SK-N-SH (cell line): ENCODE measurements at regions not wholly inside any gene's neighbourhood (a gene's known extent, or its start where the extent isn't known, plus 50 kb on each side); places are given as distances from the start of the nearest gene placed in this dataset.

Experiments used
- CTCF ChIA-PET: fragments of 300-600, 350-600 bp; formaldehyde crosslinking; extraction: SDS; loops from one replicate; lab custom pipeline; 2021; lab: Yijun Ruan, JAX
- POLR2A ChIA-PET: fragments of 350-600 bp; sonication (Branson Sonifier 250); formaldehyde crosslinking; extraction: SDS; loops from one replicate; lab custom pipeline; 2020; ENCODE audit warnings: antibody characterized with exemption, inconsistent platforms; lab: Yijun Ruan, JAX
- DNase-seq: peaks from one replicate; pipeline ENCODE4 v3.0.0; 2012
- H2AFZ ChIP-seq: fragments of 200-600 bp; sonication (generic); 2 replicates; pipeline ENCODE4 v1.8.1; 2016; ENCODE audit warnings: antibody characterized with exemption, mild to moderate bottlenecking, low read depth
- H3F3A ChIP-seq: fragments of 200-600 bp; sonication (generic); replicated peaks from 2 replicates; pipeline ENCODE3; 2016; ENCODE audit warnings: antibody characterized with exemption, mild to moderate bottlenecking; ENCODE audit not compliant: insufficient read depth
- H3K27ac ChIP-seq, 2 experiments: fragments of 200-500 bp in 1 of 2; fragments of 200-600 bp in 1 of 2; sonication (Bioruptor generic) in 1 of 2; sonication (generic), shearing (Covaris generic) in 1 of 2; 2 replicates each; pipeline versions ENCODE4 v1.5.1 to v1.6.1; 2014 to 2016; ENCODE audit warnings: low read depth in 2 of 2, inconsistent platforms in 1 of 2, low read length in 1 of 2, mild to moderate bottlenecking in 1 of 2, mixed read lengths in 1 of 2
- H3K27me3 ChIP-seq: fragments of 200-600 bp; sonication (generic), shearing (Covaris generic); 2 replicates; pipeline ENCODE4 v1.6.1; 2016; ENCODE audit warnings: mixed run types; ENCODE audit not compliant: insufficient read depth
- H3K36me3 ChIP-seq, 2 experiments: fragments of 200-500 bp in 1 of 2; fragments of 200-600 bp in 1 of 2; sonication (Bioruptor generic) in 1 of 2; sonication (generic) in 1 of 2; replicated peaks in 1 of 2; 2 replicates each; pipeline versions ENCODE3 to v1.5.1; 2014 to 2016; ENCODE audit warnings: low read length in 1 of 2, mild to moderate bottlenecking in 1 of 2; ENCODE audit not compliant: insufficient read depth in 2 of 2, control insufficient read depth in 1 of 2
- H3K4me1 ChIP-seq, 2 experiments: fragments of 200-500 bp in 1 of 2; fragments of 200-600 bp in 1 of 2; sonication (Bioruptor generic) in 1 of 2; sonication (generic), shearing (Covaris generic) in 1 of 2; 2 replicates each; pipeline versions ENCODE4 v1.5.1 to v1.6.1; 2014 to 2016; ENCODE audit warnings: low read depth in 1 of 2, low read length in 1 of 2, mixed run types in 1 of 2; ENCODE audit not compliant: insufficient read depth in 2 of 2, control insufficient read depth in 1 of 2
- H3K4me2 ChIP-seq: fragments of 200-600 bp; sonication (generic), shearing (Covaris generic); 2 replicates; pipeline ENCODE4 v1.6.1; 2017; ENCODE audit warnings: mixed run types
- H3K4me3 ChIP-seq, 2 experiments: fragments of 200-500 bp in 1 of 2; fragments of 200-600 bp in 1 of 2; sonication (Bioruptor generic) in 1 of 2; sonication (generic), shearing (Covaris generic) in 1 of 2; 2 replicates each; pipeline versions ENCODE4 v1.5.1 to v1.8.1; 2014 to 2016; ENCODE audit warnings: low read depth in 2 of 2, inconsistent platforms in 1 of 2, low read length in 1 of 2, mild to moderate bottlenecking in 1 of 2, mixed read lengths in 1 of 2, moderate library complexity in 1 of 2
- H3K79me2 ChIP-seq: fragments of 200-600 bp; sonication (generic); 2 replicates; pipeline ENCODE4 v1.8.1; 2017; ENCODE audit warnings: mild to moderate bottlenecking; ENCODE audit not compliant: insufficient read depth
- H3K9ac ChIP-seq: fragments of 200-600 bp; sonication (generic); 2 replicates; pipeline ENCODE4 v1.6.1; 2017; ENCODE audit warnings: mixed run types
- H3K9me2 ChIP-seq: fragments of 200-600 bp; sonication (generic); 2 replicates; pipeline ENCODE4 v1.6.1; 2017; ENCODE audit warnings: mixed run types
- H3K9me3 ChIP-seq: fragments of 200-600 bp; sonication (generic); 2 replicates; pipeline ENCODE4 v1.6.1; 2017; ENCODE audit warnings: mixed run types, mild to moderate bottlenecking, moderate library complexity
- H4K20me1 ChIP-seq: fragments of 200-600 bp; sonication (generic); 2 replicates; pipeline ENCODE4 v1.6.1; 2017; ENCODE audit warnings: mild to moderate bottlenecking, mixed run types; ENCODE audit not compliant: insufficient read depth
- CHD2 ChIP-seq: fragments of 150-350 bp; IDR thresholded peaks from 2 replicates; pipeline ENCODE4 v1.6.1; 2018; ENCODE audit warnings: low read length; ENCODE audit not compliant: partially characterized antibody
- ELF1 ChIP-seq: IDR thresholded peaks from 2 replicates; pipeline ENCODE4 v1.4.0; 2012
- EZH2phosphoT487 ChIP-seq: fragments of 200-600 bp; sonication (generic); IDR thresholded peaks from 2 replicates; pipeline ENCODE4 v1.6.1; 2017; ENCODE audit warnings: low read depth, mixed run types, mild to moderate bottlenecking, antibody characterized with exemption, moderate library complexity, borderline replicate concordance
- FOSL2 ChIP-seq: IDR thresholded peaks from 2 replicates; pipeline ENCODE4 v1.4.0; 2012; ENCODE audit warnings: low read depth, mild to moderate bottlenecking, moderate library complexity, borderline replicate concordance
- FOXJ3 ChIP-seq: sonication (generic); formaldehyde crosslinking; IDR thresholded peaks from 2 replicates; pipeline ENCODE4 v1.5.1; 2020; ENCODE audit warnings: mild to moderate bottlenecking, missing genetic modification reagents
- GABPA ChIP-seq: IDR thresholded peaks from 2 replicates; pipeline ENCODE4 v1.4.0; 2012; ENCODE audit warnings: low read depth, mild to moderate bottlenecking
- JUND ChIP-seq: IDR thresholded peaks from 2 replicates; pipeline ENCODE4 v1.4.0; 2012
- MEF2A ChIP-seq: IDR thresholded peaks from 2 replicates; pipeline ENCODE4 v1.4.0; 2012; ENCODE audit warnings: low read depth, borderline replicate concordance
- MXI1 ChIP-seq: IDR thresholded peaks from 2 replicates; pipeline ENCODE4 v1.6.1; 2012; ENCODE audit warnings: mild to moderate bottlenecking, low read depth, low read length, improper control_type of control experiment
- NRF1 ChIP-seq: IDR thresholded peaks from 2 replicates; pipeline ENCODE4 v1.6.1; 2012; ENCODE audit warnings: low read depth, mild to moderate bottlenecking, low read length
- RAD21 ChIP-seq: IDR thresholded peaks from 2 replicates; pipeline ENCODE4 v1.6.1; 2012; ENCODE audit warnings: mild to moderate bottlenecking, low read length
- RFX5 ChIP-seq: IDR thresholded peaks from 2 replicates; pipeline ENCODE4 v1.6.1; 2012; ENCODE audit warnings: mild to moderate bottlenecking, improper control_type of control experiment, low read length
- RXRA ChIP-seq: IDR thresholded peaks from 2 replicates; pipeline ENCODE4 v1.4.0; 2012; ENCODE audit warnings: low read depth, mild to moderate bottlenecking, borderline replicate concordance
- TAF1 ChIP-seq: IDR thresholded peaks from 2 replicates; pipeline ENCODE4 v1.6.1; 2012; ENCODE audit warnings: low read depth, mild to moderate bottlenecking, low read length, moderate library complexity, borderline replicate concordance
- TCF12 ChIP-seq: IDR thresholded peaks from 2 replicates; pipeline ENCODE4 v1.4.0; 2012
- TEAD4 ChIP-seq: IDR thresholded peaks from 2 replicates; pipeline ENCODE4 v1.4.0; 2012; ENCODE audit warnings: mild to moderate bottlenecking, borderline replicate concordance; ENCODE audit not compliant: insufficient read depth
- WGBS: methylation state at CpG from one replicate; pipeline ENCODE4 v1.1.6; 2017; ENCODE audit warnings: low lambda C conversion rate; 5-methylcytosine and 5-hydroxymethylcytosine counted together
- TF ChIP-seq, protein P1 (sequence below): IDR thresholded peaks from 2 replicates; pipeline ENCODE4 v1.4.0; 2012; ENCODE audit warnings: low read depth, borderline replicate concordance
- TF ChIP-seq, protein P2 (sequence below): IDR thresholded peaks from 2 replicates; pipeline ENCODE4 v1.6.1; 2012; ENCODE audit warnings: mild to moderate bottlenecking, low read depth, low read length, moderate library complexity
- TF ChIP-seq, protein P3 (sequence below): IDR thresholded peaks from 2 replicates; pipeline ENCODE4; 2012

DNA sequence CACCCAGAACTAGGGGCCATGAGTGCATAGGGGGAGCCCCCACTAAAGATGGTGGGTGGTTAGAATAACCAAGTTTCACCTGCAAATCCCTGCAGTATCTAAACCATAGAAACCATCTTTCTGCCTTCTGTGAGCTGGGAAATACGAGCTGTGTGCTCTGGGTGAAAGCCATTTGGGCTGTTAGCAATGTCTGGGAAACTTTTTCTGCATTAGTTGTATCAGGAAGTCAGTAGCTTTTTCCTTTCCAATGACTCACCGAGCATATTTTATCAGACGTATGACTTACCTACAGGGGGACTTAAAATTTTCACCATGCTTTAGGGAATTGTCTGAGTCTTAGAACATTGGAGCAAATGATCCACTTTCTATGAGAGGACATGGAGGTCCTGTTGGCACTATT, 584.0 kb downstream of the QKI start (continued):
- no peak for TF ChIP-seq ELF1
- no peak for TF ChIP-seq JUND
- no peak for TF ChIP-seq MXI1
- TF ChIP-seq FOXJ3 (CRISPR knock-in tag), result no peak
- no peak for TF ChIP-seq MEF2A
- no peak for TF ChIP-seq TCF12
- TF ChIP-seq, protein P1, sequence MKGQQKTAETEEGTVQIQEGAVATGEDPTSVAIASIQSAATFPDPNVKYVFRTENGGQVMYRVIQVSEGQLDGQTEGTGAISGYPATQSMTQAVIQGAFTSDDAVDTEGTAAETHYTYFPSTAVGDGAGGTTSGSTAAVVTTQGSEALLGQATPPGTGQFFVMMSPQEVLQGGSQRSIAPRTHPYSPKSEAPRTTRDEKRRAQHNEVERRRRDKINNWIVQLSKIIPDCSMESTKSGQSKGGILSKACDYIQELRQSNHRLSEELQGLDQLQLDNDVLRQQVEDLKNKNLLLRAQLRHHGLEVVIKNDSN, result no peak
- TF ChIP-seq FOSL2, result no peak

DNA sequence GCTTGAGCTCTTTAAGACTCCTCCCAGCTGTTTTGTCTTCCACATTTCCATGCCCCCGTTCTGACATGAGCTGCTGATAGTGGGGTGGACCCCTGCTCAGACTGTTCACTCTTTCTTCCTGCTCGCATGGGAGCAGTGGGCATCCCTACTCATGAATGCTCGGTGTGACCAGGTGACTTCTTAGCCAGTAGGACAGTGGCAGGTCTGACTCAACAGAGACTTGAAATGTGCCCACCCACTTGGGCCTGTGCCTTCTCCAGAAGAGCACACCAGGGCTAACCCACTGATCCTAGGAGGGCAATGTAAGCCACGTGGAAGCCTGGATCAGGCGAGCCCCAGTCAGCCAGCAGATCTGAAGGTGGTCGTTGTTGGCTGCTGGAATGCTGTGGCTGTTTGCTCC, 582.0 kb downstream of the QKI start:
- WGBS, result 27% methylated on average over 5 of the region's 6 CpGs
- ChIA-PET POLR2A (no interaction called here), CTCF (no interaction called here)
- Histone ChIP-seq H3K79me2 (no peaks in the 10 kb centered on the region), H3K27ac (no peak overlapping the region), H3K4me3 (no peak overlapping the region), H3F3A (no peaks in the 10 kb centered on the region), H4K20me1 (no peaks in the 10 kb centered on the region), H3K9me2 (no peaks in the 10 kb centered on the region), H2AFZ (no peak overlapping the region), H3K9me3 (no peaks in the 10 kb centered on the region), H3K9ac (no peak overlapping the region), H3K27me3 (no peaks in the 10 kb centered on the region), H3K4me1 (peaks cover 0 to 12% of the 10 kb centered on the region in 2 experiments; a peak in 2 of 4 replicates)
- no peak for TF ChIP-seq TEAD4
- no peak for TF ChIP-seq MXI1
- TF ChIP-seq, protein P2, sequence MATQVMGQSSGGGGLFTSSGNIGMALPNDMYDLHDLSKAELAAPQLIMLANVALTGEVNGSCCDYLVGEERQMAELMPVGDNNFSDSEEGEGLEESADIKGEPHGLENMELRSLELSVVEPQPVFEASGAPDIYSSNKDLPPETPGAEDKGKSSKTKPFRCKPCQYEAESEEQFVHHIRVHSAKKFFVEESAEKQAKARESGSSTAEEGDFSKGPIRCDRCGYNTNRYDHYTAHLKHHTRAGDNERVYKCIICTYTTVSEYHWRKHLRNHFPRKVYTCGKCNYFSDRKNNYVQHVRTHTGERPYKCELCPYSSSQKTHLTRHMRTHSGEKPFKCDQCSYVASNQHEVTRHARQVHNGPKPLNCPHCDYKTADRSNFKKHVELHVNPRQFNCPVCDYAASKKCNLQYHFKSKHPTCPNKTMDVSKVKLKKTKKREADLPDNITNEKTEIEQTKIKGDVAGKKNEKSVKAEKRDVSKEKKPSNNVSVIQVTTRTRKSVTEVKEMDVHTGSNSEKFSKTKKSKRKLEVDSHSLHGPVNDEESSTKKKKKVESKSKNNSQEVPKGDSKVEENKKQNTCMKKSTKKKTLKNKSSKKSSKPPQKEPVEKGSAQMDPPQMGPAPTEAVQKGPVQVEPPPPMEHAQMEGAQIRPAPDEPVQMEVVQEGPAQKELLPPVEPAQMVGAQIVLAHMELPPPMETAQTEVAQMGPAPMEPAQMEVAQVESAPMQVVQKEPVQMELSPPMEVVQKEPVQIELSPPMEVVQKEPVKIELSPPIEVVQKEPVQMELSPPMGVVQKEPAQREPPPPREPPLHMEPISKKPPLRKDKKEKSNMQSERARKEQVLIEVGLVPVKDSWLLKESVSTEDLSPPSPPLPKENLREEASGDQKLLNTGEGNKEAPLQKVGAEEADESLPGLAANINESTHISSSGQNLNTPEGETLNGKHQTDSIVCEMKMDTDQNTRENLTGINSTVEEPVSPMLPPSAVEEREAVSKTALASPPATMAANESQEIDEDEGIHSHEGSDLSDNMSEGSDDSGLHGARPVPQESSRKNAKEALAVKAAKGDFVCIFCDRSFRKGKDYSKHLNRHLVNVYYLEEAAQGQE, result no peak
- TF ChIP-seq RXRA, result no peak
- TF ChIP-seq, all 33 proteins: peak for 0
- no peak for DNase-seq
- Histone ChIP-seq H3K4me2 (no peak overlapping the region), H3K36me3 (no peaks in the 10 kb centered on the region)

DNA sequence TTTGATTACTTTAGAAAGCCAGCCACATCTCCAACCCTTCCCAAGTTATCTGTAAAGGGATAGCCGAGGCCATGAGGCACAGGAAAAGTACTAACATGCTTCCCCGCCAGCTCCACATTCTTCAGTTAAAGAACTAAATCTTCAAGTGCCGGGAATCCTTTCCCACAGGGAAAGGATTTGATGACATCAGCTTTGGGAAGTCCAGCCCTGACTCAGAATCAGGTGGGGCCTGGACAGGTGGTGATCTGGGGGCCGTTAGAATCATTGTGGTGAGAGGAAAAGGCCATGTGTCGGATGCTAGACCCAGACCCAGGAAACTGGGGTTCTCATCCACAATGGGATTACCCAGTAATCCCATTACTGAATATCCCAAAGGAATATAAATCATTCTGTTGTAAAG, 580.0 kb downstream of the QKI start:
- CTCF ChIA-PET, result no interaction called here
- H4K20me1 ChIP-seq, result no peaks in the 10 kb centered on the region
- no peaks in the 10 kb centered on the region for H3F3A ChIP-seq
- H3K9me3 ChIP-seq, result no peaks in the 10 kb centered on the region
- POLR2A ChIA-PET, result no interaction called here
- H3K36me3 ChIP-seq, result no peaks in the 10 kb centered on the region
- 33% methylated on average over 5 of the region's 5 CpGs for WGBS
- no peaks in the 10 kb centered on the region for H3K9me2 ChIP-seq
- DNase-seq, result no peak
- H3K79me2 ChIP-seq, result no peaks in the 10 kb centered on the region
- H3K4me2 ChIP-seq, result no peak overlapping the region
- H3K27me3 ChIP-seq, result no peaks in the 10 kb centered on the region
- no peak overlapping the region for H2AFZ ChIP-seq
- H3K4me3 ChIP-seq, result no peak overlapping the region
- no peak overlapping the region for H3K27ac ChIP-seq
- no peak overlapping the region for H3K9ac ChIP-seq
- peaks cover 0 to 4% of the 10 kb centered on the region in 2 experiments; a peak in 2 of 4 replicates for H3K4me1 ChIP-seq
- TF ChIP-seq GABPA (no peak), TAF1 (no peak), RFX5 (no peak), NRF1 (no peak), CHD2 (no peak), EZH2phosphoT487 (no peak), RAD21 (no peak), JUND (no peak), FOSL2 (no peak)
- TF ChIP-seq, protein P2, result no peak
- TF ChIP-seq, protein P3, sequence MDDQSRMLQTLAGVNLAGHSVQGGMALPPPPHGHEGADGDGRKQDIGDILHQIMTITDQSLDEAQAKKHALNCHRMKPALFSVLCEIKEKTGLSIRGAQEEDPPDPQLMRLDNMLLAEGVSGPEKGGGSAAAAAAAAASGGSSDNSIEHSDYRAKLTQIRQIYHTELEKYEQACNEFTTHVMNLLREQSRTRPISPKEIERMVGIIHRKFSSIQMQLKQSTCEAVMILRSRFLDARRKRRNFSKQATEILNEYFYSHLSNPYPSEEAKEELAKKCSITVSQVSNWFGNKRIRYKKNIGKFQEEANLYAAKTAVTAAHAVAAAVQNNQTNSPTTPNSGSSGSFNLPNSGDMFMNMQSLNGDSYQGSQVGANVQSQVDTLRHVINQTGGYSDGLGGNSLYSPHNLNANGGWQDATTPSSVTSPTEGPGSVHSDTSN, result no peak
